HG02571 (cell line): ENCODE measurements at regions not wholly inside any gene's neighbourhood (a gene's known extent, or its start where the extent isn't known, plus 50 kb on each side); places are given as distances from the start of the nearest gene placed in this dataset.
"Not testable (repeated sequence)": the region's sequence is repeated elsewhere in the genome, so short reads cannot be mapped to it uniquely, and the experiment has no call there.

Experiments used
- ATAC-seq: cut with Tn5 transposase; IDR thresholded peaks from one replicate; pipeline ENCODE4 v1.9.1; 2021; ENCODE audit warnings: mild to moderate bottlenecking, moderate library complexity; ENCODE audit not compliant: unreplicated experiment

DNA sequence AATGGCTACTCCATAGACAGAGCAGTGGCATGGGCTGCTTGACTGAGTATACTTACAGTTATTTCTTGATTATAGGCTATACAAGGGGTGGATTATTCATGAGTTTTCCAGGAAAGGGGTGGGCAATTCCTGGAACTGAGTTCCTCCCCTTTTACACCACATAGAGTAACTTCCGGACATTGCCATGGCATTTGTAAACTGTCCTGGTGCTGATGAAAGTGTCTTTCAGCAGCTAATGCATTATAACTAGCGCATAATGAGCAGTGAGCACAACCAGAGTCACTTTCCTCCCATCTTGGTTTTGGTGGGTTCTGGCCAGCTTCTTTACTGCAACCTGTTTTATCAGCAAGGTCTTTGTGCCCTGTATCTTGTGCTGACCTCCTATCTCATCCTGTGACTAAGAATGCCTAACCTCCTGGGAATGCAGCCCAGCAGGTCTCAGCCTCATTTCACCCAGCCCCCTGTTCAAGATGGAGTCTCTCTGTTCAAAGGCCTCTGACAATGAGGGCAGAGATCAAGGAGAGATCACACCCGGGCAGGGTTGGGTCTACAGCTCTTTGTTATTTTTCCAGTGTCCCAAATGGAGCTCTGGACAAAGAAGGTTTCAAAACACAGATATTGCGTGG lies 468.4 kb upstream of the PRKX start:
- no peak for ATAC-seq

DNA sequence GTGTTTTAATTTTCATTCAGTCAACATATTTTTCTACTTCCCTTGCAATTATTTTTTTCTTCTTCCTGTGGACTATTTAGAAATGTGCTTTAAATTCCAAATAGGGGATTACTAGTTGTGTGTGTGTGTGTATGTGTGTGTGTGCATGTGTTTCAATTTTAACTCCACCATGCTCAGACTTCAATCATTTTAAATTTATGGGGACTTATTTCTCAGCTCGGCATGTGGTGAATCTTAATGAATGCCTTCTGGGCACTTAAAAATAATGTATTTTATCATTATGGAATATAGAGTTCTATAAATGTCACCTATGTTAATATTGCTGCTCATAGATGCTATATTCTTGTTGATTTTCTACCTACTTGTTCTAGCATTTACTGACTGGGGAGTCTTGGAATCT lies 465.6 kb upstream of the PRKX start:
- ATAC-seq: no peak

DNA sequence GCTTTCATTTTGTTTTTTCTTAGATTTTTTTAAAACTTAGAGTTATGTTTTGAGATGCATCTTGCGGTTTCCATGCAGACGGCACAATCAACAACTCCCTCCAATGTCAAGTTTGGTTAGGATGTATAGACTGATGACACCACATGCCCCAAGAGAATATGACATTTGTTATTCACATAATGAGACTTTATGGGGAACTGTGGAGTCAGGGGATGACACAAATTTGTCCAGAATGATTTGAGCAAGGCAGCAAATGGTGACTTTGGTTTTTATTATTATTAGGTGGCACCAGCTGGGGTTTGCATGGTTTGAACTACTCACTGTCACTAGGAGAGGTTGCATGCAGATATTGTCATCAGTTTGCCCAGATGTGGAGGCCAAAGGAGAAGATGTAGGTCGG lies 461.8 kb upstream of the PRKX start:
- ATAC-seq: no peak

- ATAC-seq: no peak
Observed at GRCh38 chrX:4173743-4174142, 460.3 kb upstream of the PRKX start.

DNA sequence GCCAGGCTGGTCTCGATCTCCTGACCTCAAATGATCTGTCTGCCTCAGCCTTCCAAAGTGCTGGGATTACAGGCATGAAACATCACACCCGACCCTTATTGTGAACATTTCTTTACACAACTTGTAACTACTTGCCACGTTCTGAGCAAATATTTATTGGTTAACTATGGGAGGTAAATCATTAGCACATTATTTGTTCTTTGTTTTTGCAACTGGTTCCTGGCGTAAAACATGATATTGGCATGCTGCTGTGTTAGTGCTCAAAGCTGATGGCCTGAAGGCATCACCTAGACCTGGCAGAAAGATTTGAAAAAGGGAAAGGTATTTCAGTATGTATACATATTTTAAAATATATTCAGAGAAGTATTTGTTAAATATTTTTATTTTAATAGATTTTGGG lies 438.3 kb upstream of the PRKX start:
- no peak for ATAC-seq

GRCh38 chrX:4150259-4150658 lies 436.8 kb upstream of the PRKX start:
- no peak for ATAC-seq

GRCh38 chrX:4129626-4130025 lies 416.2 kb upstream of the PRKX start:
- ATAC-seq: no peak

GRCh38 chrX:4118666-4119530 lies 405.4 kb upstream of the PRKX start:
- no peak for ATAC-seq

DNA sequence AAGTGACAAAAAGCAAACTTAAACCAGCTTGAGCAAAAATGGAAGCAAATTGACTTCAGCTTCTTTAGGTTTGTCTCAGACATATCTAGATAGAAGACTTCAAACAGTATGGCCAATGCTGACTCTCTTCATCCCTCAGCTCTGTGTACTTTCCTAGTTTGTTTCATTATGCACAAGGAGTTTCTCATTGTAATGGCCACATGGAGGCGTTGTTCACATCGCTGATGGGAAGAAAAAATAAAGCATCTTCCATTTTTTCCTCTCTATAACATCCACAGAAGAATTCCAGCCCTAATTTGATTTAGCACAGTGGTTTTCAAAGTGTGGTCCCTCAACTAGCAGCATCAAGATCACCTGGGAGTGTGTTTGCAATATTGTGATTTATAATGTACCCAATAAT lies 397.5 kb upstream of the PRKX start:
- no peak for ATAC-seq

- ATAC-seq: no peak
Observed at GRCh38 chrX:4094926-4095325, 381.5 kb upstream of the PRKX start.

DNA sequence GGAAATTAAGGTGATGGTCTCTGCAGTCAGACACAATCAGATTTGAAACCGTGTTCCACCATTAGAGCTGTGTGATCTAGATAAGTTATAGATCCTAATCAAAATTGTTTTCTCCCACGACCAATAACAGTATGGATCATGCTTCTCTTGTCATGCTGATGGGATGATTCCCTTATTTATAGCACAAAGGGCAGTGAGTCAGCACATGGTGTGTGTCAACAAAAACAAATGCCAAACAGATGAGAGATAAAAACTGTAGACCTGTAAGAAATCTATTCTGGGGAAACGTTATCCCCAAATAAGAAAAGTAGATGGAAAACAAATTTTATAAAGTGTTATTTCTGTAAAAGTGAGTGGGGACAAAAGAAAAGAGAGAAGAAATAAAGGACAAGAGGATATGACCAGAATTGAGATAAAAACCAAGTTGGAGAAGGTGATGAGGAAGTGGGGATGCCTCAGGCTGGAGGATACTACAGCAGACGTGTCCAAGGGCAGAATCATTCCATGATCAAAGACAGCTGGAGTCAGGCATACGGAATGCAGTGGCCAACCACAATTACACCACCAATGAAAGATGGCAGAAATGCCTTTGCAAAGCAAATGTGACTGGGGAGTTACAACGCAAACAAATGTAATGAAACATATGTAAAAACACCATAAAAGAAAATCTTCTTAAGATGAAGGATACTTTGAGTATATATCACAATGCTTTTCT lies 377.8 kb upstream of the PRKX start:
- ATAC-seq: no peak

- no peak for ATAC-seq
Observed at GRCh38 chrX:4059893-4060292, 346.4 kb upstream of the PRKX start.

DNA sequence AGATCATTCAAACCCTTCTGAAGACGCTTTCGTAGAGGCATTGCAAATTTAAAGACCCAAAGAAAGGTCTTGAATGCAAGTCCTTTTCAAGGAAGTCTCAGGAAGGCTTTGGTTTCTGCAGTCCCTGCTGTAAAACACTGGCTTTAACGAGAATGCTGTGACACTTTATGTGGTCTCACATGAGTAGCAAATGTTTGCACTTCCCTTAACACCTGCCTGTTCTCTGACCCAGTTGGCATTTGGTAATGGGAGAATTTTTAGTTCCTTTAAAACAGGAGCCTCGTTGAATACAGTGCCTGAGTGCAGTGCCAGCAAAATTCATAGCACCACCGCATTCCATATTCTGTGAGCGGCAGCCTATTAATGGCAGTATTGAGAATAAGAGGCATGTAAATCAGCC lies 330.5 kb upstream of the PRKX start:
- no peak for ATAC-seq

- ATAC-seq: no peak
Observed at GRCh38 chrX:4035874-4036273, 322.4 kb upstream of the PRKX start.

DNA sequence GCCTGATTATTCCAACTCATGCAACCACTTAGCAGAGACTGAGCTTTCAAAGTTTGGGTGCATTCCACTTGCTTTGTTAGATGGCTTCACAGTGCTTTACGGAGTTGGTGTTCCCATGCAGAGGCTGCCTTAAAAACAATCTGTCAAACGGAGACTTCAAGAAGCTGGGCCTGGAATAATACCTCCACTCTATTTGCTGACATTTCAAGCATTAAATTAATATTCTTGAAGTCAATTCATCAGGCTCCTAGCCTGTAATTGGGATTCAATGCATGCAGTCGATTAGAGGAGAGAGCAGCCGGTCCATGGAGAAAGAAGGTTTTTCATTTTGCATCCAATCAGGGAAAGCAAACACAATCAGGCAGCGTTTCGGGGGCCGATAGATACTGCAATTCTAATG lies 314.7 kb upstream of the PRKX start:
- no peak for ATAC-seq

GRCh38 chrX:4005281-4005680 lies 291.8 kb upstream of the PRKX start:
- ATAC-seq: no peak

- ATAC-seq: no peak
Observed at GRCh38 chrX:4004822-4005221, 291.4 kb upstream of the PRKX start.

GRCh38 chrX:3994315-3994714 lies 280.9 kb upstream of the PRKX start:
- ATAC-seq: no peak

DNA sequence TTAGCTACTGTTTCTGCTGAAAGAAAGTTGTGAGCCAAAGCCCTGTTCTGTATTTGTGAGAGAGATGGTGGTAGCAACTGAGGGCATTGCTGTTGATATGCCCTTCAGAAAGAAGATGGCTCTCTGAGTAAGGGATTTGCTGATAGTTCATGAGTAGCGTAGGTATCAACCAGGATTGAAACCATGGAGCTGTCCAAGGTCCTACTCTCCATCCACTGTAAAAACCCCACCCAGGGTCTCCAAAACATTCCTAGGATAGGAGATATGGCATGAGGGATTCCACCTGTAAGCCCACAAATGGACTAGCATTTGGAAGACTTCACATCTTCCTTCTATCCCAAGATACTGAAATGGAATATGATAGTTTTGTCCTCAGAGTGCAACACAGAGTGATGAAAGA lies 277.1 kb upstream of the PRKX start:
- ATAC-seq: no peak

GRCh38 chrX:3972104-3972858 lies 258.8 kb upstream of the PRKX start:
- not testable (repeated sequence) for ATAC-seq

GRCh38 chrX:3968749-3969148 lies 255.3 kb upstream of the PRKX start:
- ATAC-seq: no peak
